Heart left ventricle (tissue), 13 donors: ENCODE measurements at regions not wholly inside any gene's neighbourhood (a gene's known extent, or its start where the extent isn't known, plus 50 kb on each side); places are given as distances from the start of the nearest gene placed in this dataset.

Experiments
- CTCF ChIP-seq, 12 donors: fragments of 200-600 bp; sonication (generic) in 4 of 12; IDR thresholded peaks; one replicate each; pipeline versions ENCODE4 v1.5.0 to v1.8.0; 2018 to 2022; ENCODE audit warnings: antibody characterized with exemption in 12 of 12, mild to moderate bottlenecking in 5 of 12
- POLR2A ChIP-seq, 2 donors: fragments of 450-650 bp; IDR thresholded peaks; one replicate each; pipeline ENCODE4 v1.6.1; 2017; ENCODE audit warnings: antibody characterized with exemption in 2 of 2, mild to moderate bottlenecking in 2 of 2, moderate library complexity in 2 of 2
- donor health status: ischemic (EF 13 %, LVEDD 7.1; RV severe dilation, severe dysfunction).
- donor health status: DM: no; HTN: yes; CAD: no.
- donor health status: DM: no; HTN: no; CAD: no.
- donor health status: ischemic (EF 25% LVEDD 6.9; RV normal size, moderate dysfunction).
- donor health status: ischemic (EF 25% LVEDD 5.7; RV mildly dilated, moderate dysfunction).
- donor health status: ischemic (EF 35%, LVEDD 5.7; RV mildly dilated, moderate dysfunction).
- donor health status: nonischemic (EF 11% LVEDD 7.7; RV severe dilation, severe dysfunction).
- donor health status: DM: yes; HTN: yes; CAD: no.
- donor health status: PGD.
- donor health status: ischemic (EF 29% LVEDD 5.4; RV normal size, mild dysfunction).
- donor health status: nonischemic (EF 23%, LVEDD 6.1; RV moderate dilation, normal function).

DNA sequence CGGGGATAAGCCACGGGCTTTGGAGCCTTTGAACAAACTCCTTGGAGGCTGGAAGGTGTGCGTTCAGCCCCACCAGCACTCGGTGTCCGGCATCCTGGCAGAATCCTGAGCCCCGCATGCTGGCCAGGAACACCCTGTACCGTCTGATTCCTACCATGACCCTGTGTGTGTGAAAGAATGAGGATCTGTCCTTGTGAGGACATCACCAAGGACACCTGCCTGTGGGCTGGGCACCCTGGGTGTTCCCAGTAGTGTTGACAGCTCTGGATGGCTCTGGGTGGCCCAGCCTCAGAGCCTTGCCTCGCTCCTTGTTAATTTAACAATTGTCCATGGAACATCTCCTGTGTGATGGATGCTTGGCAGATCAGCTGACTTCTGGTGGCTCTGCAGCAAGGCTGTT lies 234.3 kb downstream of the QKI start:
- TF ChIP-seq CTCF (IDR thresholded peaks at IDR 0.05) (no peak), POLR2A (IDR thresholded peaks at IDR 0.05) (no peak)
